ENCODE measurements at regions not wholly inside any gene's neighbourhood (a gene's known extent, or its start where the extent isn't known, plus 50 kb on each side); places are given as distances from the start of the nearest gene placed in this dataset.
"Not testable (repeated sequence)": the region's sequence is repeated elsewhere in the genome, so short reads cannot be mapped to it uniquely, and the experiment has no call there.

GRCh38 chr16:51276336-51276735, 125.3 kb upstream of the SALL1 start:
- DNase-seq = no peak

- no peak for DNase-seq
These were observed 121.3 kb upstream of the SALL1 start for GRCh38 chr16:51272420-51272819.

DNA sequence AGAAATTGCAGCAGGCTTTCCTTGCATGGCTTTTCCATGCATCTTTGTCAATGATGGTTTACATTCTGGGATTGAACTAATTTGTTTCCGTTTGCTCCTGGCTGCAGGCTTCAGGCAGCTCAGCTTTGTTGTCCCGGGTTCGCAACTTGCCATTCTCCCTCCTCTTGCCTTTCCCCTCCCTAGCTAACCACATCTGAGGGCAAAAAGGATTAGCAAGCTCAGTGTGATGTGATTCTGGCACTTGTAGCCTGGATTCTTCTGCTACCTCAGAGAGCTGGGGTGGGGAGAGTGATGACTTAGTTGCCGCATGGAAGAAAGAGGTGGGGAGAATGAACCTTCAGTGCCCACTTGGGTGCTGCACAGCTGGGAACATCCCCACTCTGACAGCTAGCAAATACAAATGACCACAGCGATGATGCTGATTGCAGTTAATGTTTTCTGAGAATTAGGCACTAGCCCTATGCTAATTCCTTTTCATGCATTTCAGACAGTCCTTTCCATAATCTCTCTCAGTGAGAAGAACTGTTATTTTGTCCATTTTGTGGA, 120.2 kb upstream of the SALL1 start:
- no peak for DNase-seq

DNA sequence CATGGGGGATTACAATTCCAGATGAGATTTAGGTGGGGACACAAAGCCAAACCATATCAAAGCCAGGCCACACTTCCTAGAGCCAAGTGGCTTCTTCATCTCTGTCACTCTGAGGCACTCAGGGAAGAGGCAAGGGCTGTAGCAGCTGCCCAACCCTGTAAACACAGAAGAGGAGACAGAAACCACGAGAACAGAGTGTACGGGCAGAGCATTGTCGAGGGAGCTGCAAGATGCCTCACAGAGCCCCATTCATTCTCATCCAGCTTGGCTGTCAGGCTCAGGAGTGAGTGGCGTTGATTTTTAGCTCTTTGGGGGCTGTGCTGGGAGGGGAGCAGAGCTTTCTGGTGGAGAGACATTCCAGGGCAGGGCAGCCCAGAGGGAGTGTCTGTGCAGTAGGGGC, 117.2 kb upstream of the SALL1 start:
- DNase-seq = no peak

GRCh38 chr16:51267681-51268080, 116.6 kb upstream of the SALL1 start:
- no peak for DNase-seq

DNA sequence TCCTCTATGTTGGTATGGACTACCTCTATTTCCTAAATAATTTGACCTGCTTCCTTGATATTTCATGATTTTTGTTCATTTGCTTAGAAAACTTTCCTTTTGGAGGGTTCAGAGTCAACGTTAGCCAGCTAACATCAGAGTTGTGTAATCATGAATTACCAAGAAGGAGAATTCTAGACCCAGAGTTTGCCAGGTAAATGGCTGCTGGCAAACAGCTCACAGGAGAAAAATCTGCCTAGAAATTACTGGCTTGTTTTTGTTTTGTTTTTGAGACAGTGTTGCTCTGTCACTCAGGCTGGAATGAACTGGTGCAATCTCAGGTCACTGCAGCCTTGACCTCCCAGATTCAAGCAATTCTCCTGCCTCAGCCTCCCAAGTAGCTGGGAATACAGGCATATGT, 111.4 kb upstream of the SALL1 start:
- DNase-seq = no peak

- DNase-seq = no peak
These were observed 110.8 kb upstream of the SALL1 start for GRCh38 chr16:51261919-51262318.

DNA sequence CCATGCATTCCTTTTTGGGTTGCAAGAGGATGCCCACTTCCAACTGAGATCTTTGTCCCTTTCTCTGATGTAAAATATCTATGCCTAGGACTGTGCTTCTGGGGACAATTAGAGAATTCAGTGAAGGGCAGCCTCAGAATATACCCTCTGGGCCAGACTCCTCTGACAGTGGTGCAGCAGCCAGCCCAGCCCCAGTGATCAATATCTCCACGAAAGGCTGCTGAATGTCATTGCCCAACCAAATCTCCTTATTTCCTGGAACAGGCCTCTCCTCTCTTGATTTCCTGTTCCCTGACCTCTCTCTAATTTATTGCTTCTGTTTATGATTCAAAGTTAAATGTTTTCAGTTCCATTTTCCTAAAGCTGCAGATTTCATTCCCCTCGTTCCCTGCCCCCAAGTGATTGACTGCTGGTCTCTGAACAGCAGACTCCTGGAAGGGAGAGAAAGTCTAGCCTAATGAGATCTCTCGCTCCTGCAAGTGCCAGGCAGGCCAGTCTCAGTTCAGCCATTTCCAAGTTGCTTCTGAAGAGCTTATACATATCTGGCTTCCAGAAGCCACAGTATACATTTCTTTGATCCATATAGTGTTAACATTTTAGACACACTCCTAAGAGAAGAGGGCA, 104.4 kb upstream of the SALL1 start:
- DNase-seq = no peak

GRCh38 chr16:51254390-51254789, 103.3 kb upstream of the SALL1 start:
- not testable (repeated sequence) for DNase-seq

DNA sequence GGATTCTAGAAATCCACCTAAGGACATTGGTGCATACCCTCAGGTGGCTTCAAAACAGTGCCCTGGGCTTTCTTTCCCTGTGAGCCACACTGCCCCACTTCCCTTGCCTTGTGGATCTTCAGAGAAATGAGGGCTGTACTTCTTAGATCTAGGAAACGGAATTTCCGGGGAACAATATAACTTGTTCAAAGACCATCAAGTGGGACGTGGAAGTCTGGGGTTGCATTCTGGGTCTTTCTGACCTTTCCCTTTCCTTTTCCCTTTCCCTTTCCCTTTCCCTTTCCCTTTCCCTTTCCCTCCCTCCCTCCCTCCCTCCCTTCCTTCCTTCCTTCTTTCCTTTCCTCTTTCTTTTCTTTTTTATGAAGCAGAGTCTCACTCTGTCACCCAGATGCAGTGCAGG, 97.1 kb upstream of the SALL1 start:
- no peak for DNase-seq

DNA sequence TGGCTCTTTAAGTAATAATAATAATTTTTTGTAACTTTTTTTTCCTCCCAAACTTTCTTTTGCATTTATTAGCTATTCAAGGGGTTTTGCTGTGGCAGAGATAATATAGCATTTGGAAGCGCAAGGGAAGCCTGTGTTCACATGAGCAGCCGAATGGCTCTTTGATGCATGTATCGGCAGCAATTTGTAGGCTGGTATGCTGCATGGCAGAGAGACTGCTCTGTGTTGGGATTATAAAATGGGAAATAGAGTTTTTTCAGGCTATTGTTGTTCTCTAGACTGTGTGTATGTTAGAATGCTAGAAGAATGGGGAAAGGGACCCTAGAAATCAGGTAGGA, 94.6 kb upstream of the SALL1 start:
- DNase-seq = no peak

GRCh38 chr16:51244887-51245657, 94.0 kb upstream of the SALL1 start:
- DNase-seq = no peak

- DNase-seq = no peak
These were observed 92.9 kb upstream of the SALL1 start for GRCh38 chr16:51243936-51244436.

DNA sequence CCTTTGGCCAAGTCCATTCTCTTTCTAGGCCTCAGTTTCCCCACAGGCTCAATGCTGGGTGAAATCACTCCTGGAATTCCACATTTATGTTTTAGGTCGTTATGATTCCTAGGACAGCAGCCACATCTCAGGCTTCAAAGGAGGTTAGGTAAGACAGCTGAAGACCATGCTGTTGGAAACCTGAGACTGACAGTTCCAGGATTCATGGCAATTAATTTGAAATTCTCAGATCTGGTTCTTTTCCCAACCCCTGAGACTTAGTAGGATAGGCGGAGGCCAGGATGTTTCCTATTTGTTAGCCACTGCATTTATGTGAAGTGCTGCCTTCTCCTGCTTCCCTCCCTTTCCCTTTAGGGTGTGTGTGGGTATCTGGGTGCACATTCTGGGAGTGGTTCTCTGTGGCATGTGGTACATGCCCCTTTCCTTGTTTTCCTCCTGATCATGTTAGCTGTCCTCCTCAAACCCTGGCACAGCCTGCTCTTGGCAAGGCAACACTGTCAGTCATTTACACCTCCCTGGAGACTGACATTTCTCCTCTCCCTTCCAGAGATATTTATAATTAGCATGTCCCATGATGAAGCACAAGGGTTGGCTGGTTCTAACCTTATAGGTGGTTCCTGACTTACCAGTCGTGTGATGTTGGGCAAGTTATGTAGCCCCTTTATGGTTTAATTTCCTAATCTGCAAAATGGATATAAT, 91.4 kb upstream of the SALL1 start:
- no peak for DNase-seq

DNA sequence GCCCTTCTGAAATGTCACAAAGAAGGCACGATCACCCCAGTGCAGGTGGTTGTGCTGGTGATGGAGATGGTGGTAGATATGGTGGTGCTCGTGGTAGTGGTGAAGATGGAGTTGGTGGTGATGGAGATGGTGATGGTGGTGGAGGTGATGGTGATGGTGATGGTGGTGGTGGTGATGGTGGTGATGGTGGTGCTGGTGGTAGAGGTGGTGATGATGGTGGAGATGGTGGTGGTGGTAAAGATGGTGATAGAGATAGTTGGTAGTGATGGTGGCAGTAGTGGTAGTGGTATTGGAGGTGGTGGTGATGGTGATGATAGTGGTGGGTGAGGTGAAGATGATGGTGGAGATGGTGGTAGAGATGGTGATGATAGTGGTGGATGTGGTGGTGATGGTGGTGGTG, 88.1 kb upstream of the SALL1 start:
- DNase-seq = no peak

- DNase-seq = no peak
These were observed 86.8 kb upstream of the SALL1 start for GRCh38 chr16:51237861-51238378.

- no peak for DNase-seq
These were observed 86.1 kb upstream of the SALL1 start for GRCh38 chr16:51237207-51237606.

- DNase-seq = no peak
These were observed 85.5 kb upstream of the SALL1 start for GRCh38 chr16:51236583-51236982.

DNA sequence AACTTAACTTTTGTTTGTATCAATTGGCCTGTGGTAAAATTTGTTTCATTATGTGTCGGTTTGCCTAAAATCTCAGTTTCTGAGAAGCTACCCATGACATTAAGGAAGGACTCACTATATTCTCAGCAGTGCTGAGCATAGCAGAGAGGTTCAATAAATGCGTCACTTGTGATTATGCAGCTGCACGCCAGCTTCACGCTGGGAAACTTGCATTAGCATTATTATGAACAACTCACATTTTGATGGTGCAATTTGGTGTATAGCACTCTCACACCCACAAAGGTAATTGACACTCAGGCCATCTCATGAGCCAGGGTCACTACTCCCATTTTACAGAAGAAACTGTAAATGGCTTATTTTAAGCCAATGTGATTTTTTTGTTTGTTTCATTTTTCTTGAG, 80.6 kb upstream of the SALL1 start:
- no peak for DNase-seq

DNA sequence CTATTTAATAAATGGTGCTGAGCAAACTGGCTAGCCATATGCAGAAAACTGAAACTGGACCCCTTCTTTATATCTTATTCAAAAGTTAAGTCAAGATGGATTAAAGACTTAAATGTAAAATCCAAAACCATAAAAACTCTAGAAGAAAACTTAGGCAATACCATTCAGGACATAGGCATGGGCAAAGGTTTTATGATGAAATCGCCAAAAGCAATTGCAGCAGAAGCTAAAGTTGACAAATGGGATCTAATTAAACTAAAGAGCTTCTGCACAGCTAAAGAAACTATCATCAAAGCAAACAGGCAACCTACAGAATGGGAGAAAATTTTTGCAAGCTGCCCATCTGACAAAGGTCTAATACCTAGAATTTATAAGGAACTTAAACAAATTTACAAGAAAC, 79.0 kb upstream of the SALL1 start:
- not testable (repeated sequence) for DNase-seq

GRCh38 chr16:51228097-51228659, 77.1 kb upstream of the SALL1 start:
- DNase-seq = no peak

- DNase-seq = no peak
These were observed 74.8 kb upstream of the SALL1 start for GRCh38 chr16:51225878-51226277.

GRCh38 chr16:51224317-51224716, 73.2 kb upstream of the SALL1 start:
- no peak for DNase-seq
